ENCODE measurements at regions not wholly inside any gene's neighbourhood (a gene's known extent, or its start where the extent isn't known, plus 50 kb on each side); places are given as distances from the start of the nearest gene placed in this dataset.

GRCh38 chr5:176733406-176734262, 76.7 kb upstream of the UNC5A start:
- ATAC-seq (ENCODE audit: low FRiP score) (no peak), DNase-seq (ENCODE audit: low spot score) (no peak)
- TF ChIP-seq, protein P1, sequence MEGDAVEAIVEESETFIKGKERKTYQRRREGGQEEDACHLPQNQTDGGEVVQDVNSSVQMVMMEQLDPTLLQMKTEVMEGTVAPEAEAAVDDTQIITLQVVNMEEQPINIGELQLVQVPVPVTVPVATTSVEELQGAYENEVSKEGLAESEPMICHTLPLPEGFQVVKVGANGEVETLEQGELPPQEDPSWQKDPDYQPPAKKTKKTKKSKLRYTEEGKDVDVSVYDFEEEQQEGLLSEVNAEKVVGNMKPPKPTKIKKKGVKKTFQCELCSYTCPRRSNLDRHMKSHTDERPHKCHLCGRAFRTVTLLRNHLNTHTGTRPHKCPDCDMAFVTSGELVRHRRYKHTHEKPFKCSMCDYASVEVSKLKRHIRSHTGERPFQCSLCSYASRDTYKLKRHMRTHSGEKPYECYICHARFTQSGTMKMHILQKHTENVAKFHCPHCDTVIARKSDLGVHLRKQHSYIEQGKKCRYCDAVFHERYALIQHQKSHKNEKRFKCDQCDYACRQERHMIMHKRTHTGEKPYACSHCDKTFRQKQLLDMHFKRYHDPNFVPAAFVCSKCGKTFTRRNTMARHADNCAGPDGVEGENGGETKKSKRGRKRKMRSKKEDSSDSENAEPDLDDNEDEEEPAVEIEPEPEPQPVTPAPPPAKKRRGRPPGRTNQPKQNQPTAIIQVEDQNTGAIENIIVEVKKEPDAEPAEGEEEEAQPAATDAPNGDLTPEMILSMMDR (IDR thresholded peaks at IDR 0.05) = no peak

- no peak for ATAC-seq (ENCODE audit: low FRiP score)
- no peak for DNase-seq (ENCODE audit: low spot score)
- TF ChIP-seq, protein P1 (IDR thresholded peaks at IDR 0.05) = no peak
Measured at GRCh38 chr5:176734756-176735342, 75.5 kb upstream of the UNC5A start.

DNA sequence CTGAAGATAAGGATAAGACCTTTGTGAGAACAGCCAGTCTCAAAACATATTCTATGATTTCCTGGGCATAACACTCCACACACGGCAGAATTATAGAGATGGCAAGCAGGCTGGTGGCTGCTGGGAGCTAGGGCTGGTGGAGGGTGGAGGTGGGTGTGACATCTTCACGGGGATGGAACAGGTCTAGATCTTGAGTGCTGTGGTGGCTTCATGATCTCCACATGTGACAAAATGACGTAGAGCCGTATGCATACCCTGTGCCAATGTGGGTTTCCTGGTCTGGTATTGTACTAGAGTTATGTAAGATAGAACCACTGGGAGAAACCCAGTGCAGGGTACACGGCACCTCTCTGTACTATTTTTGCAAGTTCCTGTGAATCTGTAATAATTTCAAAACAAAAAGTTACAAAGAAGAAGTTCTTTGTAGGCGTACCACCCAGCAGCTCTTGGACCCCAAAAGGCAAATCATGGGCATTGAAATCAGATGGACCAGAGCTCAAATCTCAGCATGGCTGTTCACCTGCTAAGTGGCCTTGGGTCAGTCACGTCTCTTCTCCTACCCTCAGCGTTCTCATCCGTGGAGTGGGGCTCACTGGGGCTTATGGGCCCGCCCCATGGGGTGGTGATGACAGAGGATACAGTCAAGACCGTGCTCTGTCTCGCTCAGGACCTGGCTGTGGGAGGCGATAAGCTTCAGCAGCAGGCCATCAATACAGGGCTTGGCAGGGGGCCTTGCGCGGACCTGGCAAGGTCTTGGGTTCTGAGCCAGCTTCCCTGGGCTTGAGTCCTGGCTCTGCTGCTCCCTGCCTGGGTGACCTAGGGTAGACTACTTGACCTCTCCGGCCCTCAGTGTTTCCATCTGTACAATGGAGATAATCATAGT, 74.7 kb upstream of the UNC5A start:
- ATAC-seq (ENCODE audit: low FRiP score) = no peak
- no peak for DNase-seq (ENCODE audit: low spot score)
- TF ChIP-seq, protein P1 (IDR thresholded peaks at IDR 0.05) = no peak

GRCh38 chr5:176736301-176736930, 73.9 kb upstream of the UNC5A start:
- TF ChIP-seq, protein P1 (IDR thresholded peaks at IDR 0.05) = no peak
- no peak for DNase-seq (ENCODE audit: low spot score)
- no peak for ATAC-seq (ENCODE audit: low FRiP score)

DNA sequence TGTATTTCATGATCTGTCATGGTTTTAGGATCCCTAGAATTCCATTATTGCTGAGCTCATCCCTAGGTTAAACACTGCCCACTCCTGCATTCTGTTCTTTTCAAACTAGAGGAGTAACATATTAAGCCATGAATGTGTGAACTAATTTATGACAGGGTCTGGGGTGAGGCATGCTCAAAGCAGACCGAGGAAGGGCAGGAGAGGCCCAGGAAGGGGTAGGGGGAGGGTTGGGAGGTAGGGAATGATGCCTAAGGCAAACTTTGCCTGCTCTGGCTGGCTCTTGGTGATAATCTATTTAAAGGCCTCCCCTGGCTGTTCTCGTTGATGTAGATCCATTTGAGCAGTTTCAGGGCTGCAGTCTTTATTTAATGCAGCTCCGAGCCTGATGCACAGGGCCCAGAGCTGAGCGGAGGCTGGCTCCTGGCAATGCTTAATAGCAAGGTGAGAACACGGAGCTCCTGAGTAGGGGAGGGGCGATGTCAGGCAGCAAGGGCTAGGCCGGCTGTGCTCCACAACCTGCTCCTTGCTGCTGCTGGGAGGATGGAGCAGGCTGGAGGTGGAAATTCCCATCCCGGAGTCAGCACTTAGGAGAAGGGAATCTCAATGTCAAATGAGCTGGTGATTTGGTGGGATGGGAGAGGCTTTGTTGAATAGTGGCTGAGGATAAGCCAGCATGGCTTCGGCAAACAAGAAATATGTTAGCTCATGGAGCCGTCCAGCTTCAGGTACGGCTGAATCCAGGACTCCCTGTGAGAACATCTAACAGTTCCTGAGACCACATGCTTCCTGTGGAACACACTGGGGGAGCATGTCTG, 73.2 kb upstream of the UNC5A start:
- DNase-seq (ENCODE audit: low spot score) = no peak
- TF ChIP-seq, protein P1 (IDR thresholded peaks at IDR 0.05) = no peak
- no peak for ATAC-seq (ENCODE audit: low FRiP score)
